HG02798 (cell line): ENCODE measurements at regions not wholly inside any gene's neighbourhood (a gene's known extent, or its start where the extent isn't known, plus 50 kb on each side); places are given as distances from the start of the nearest gene placed in this dataset.

Experiments used
- ATAC-seq: cut with Tn5 transposase; IDR thresholded peaks from one replicate; pipeline ENCODE4 v1.9.1; 2021; ENCODE audit warnings: mild to moderate bottlenecking; ENCODE audit not compliant: unreplicated experiment, poor library complexity

DNA sequence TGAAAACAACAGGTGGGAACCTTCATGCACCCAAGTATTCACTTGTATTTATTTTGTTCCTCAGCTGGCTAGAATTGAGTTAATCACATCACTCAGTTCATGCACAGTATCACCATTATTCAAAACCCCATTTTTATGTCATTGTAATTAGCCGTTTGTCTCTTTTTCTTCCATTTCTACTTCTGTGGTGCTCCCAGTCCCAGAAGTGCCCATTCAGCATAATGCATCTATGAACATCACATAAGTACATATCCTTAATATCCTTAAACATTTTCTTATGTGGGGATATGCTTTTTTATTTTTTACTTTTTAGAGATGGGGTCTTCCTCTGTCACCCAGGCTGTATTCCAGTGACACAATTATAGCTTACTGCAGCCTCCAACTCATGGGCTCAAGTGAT, 510.9 kb upstream of the MGMT start:
- no peak for ATAC-seq

DNA sequence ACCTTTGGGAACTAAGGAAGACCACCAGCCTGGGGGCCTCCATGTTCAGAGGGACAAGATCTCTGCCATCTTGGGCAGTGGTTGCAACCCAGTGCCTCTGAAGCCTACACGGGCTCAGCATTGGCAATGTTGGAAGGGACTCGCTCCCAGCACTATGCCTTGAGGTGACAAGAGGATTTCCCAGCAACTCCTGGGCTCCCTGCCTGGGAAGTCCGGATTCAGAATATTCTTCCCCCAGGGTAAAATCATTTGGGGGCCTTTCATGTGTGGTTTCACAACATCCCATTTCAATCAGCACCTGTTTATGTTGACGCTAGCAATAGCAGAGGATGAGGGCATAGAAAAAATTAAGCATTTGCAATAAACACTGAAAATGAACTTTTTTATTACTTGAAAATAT, 509.8 kb upstream of the MGMT start:
- no peak for ATAC-seq

DNA sequence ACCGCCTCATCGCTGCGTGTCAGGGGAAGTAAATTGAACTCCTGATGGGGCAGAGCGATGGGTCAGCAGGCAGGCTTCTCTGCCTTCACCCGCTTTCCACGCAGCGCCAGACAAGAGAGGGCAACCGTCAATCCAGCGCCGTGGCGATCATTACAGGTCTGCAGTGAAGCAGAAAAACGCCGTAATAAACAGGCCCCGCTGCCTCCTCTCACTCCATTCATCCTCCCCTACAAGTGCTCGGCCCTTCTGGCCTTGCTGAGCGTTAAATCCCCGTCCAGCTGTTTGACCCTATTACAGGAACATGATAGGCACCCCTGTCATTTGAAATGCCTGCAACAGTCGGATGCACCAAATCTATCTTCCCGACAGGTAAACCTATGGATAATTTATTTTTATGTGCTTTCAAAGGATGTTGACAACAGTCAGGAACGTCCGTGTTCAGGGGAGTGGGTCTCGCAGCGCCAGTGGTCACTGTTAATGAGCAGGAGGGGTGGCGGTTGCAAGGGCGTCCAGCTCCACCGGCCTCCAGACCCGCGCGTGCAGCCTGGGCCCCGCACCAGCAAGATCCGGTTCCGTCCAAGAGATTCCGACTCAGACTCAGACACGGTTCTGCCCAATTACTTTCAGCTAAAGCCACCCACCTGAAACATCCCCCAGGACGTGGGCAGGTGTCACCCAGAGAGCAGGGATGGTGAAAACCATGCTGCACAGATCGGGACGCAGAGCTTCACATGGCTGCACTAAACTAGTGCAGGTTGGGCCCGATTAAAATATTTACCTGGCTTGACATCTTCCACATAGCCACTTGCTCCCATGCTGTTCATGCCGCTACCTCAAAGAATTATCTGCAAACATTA, 508.0 kb upstream of the MGMT start:
- ATAC-seq: no peak

DNA sequence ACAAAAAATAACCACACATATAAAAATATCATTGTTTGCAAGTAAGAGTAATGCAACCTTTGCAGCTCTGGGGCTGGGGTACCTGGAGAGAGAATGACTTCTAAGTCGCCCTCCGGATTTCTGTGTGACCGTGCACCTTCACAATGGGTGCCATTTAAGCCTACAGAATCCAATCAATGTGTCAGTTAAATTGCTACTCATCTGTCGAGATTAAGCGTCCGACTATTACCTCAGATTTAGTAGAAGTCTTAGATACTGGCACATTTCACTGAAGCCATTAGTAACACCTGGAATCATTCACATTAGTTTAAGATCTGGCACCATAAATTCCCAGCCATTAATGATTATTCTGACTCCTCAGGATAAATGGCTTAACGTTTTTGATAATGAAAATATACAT, 507.3 kb upstream of the MGMT start:
- ATAC-seq: no peak

DNA sequence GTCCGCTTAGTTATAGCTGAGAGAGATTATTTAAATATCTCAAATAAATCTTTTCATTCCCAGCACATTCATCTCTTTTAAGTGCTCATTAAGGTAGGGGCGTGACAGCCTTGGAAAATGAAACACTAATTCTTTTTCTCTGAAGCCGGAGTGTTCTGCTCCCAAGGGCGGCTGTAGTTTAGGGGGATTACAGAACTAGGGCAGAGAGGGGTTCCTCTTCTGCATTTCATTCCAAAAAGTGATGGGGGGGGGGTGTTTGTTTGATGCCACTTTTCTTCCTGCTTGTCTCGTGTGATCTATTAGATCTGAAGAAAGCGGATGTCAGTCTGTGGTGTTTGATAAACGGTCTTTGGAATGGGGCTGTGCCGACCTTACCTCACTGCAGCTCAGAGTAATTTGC, 506.5 kb upstream of the MGMT start:
- no peak for ATAC-seq

DNA sequence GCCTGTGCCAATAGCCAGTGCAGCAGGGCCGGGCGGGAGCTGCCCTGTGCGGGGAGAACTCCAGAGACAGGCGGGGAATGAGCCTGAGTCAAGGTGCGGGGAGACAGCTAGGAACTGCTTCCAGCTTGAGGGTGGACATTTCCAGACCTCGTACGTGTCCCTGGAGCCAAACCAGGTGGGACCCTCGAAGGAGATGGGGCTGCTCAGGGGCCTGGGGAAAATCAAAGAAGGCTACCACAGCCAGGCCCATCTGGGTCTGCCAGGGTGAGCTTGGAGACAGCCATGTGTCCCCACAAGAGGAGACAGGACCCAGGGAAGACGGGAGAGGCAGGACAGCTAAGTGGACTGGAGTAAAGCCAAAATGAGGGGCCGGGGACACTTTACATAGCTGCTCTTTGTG, 504.9 kb upstream of the MGMT start:
- no peak for ATAC-seq

DNA sequence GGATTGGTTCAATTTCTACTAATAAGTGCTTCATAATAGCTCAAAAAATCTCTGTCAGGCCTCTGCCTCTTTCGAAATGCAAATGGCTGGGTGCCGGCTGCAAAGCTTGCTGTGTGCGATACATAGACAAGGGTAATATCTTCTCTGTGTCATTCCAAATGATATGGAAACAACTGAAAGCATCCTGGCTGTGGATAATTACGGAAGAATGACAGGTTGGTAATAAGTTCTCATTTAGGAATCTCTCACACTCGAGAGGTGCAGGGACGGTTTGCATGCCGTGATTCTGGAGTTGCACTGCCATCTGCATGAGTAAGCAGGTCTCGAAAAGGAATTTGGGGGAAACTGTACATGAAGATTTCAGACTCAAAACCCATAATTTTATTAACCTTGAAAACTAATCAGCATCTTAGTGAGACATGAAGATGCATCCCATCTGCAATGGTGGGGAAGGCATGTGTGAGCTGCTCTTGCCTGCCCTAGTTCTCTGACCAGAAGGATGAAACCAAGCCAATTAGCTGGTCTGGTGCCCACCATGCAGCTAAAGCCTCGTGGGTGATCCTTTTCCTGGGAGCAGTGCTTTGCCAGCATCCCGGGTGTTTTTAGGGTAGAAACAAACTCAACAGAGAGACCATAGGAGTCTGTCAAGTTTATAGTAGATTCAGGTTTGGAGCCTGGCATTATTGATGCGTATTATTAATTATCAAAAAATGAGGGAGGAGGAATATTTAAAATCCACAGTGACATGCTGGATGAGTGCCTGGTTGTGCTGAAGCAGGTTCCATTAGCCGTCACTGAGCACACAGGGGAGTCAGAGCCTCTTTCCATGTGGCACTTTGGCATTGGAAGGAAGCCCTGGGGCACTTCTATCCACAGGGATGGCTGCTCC, 503.6 kb upstream of the MGMT start:
- no peak for ATAC-seq

DNA sequence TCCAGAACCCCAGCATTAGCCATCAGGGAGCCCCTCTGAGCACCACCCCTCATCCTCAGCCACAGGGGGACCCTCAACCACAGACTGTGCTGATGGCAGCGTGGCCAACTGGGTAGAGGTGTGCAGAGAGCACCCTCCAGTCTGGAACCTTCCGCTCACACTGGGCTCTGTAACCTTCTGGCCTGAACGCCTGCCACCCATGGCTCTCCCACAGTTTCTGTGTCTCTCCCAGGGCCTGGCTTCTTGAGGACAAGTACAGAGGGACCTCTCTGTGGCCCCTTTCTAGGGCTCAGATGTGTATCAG, 503.0 kb upstream of the MGMT start:
- ATAC-seq: no peak

DNA sequence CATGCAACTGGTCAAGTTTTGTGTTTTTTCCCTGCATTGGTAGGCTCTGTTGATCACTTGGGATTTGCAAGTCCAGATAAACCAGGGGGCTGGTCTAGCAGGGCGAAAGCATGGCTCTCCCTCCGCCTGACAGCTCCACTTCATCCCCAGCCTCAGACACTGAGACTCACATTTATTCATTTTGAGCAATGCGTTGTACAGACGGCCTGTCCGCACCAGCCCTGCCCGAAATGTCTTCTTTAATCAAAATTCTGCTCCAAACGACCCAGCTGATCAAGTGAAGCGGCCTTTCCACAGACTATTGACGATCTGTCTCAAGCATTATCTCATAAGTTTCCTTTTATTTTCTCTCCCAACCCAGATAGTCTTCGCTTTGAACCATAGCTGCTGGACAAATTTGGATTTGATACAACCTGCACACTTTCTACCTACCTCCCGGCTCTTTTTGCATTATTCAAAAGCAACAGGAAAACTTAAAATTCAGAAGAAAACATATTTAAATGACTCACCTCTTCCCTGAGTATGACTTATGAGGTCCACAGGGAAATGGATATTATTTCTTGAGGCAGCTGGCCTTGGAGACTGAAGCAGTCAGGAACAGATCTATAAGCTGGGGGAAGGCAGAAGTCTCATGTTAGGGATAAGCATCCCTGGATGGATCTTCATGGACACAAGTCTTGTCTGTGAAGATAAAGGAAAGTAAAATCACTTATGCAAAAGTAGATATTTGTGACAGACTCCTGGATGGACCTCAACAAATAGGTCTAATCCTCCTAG, 498.9 kb upstream of the MGMT start:
- no peak for ATAC-seq

DNA sequence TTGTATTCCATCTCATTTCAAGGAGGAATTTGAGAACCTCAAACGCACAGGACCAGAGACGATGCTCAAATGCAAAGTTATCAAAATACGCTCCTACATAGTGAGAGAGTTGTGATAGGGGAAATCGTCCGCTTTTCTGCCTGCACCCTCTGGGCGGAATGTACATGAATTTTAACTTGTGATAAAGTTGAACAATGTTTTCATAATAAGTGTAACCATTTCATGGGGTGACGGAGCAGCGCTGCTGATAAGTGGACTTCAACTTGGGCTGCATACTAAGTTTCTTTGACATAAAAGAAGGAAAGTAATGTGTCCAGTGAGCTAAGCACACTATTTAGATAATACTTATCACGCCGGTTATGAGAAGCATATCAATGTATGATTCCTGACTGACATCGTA, 497.5 kb upstream of the MGMT start:
- ATAC-seq: no peak

DNA sequence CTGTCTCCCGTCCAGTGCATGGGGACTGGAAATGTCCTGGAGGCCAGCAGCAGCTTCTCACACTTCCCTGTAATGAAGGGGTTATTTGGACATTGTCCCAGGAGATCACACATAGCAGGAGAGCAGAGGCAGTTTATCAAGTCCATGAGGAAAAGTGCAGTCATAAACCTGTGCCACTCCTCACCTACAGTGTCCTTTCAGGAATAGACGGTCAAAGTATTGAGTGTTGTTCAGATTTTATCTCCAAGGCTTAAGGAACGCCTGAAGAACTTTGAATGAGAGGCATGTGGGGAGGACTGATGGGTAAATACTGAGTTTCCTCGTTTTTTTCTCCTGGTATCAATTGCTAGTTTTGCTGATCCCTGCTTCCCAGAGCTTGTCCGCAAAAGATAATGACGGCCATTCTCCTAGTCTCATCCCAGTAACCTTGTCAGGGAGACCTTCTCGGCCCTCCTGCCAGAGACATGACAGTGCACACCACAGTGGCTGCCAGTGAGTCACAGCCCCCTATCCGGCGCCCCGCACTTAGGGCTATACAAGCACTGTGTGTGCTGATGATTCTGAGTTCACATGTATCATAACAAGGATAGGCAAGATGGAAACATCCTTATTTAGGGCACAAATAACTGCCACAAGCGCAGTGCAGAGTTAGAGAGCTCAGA, 495.5 kb upstream of the MGMT start:
- no peak for ATAC-seq

DNA sequence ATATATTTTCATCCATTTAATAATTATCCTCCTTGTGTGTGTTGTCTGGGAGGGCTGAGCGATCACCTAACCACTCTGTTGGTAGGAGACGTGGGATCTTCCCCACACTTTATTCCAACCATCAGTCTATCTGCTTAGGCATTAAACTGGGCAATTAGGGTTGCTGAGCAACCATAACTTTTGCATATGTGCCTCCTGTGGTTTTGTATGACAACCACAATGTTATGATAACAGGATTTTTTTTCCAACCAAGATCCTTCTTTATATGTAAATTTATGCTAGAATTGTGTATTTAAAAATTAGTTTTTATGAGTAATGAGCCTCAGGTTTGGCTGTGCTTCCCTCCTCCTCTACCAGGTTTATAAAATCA, 495.0 kb upstream of the MGMT start:
- ATAC-seq: no peak

DNA sequence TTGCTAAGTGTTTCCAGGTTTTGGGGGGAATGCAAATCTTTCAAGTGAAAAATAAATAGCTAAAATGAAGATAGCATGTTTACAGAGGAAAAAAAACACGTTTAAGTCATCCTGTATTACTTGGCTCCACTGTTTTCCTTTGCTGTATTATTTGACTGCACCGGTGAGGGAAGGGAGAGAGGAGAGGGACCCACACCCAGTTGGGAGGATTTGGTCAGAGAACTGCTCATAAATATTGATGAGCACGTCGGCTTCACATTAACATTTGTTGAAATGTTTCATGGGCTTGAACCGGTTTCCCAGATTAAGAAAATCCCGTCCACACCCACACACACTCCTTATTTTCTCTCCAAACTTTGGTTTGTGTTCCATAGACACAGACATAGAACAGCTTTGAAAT, 493.8 kb upstream of the MGMT start:
- no peak for ATAC-seq

DNA sequence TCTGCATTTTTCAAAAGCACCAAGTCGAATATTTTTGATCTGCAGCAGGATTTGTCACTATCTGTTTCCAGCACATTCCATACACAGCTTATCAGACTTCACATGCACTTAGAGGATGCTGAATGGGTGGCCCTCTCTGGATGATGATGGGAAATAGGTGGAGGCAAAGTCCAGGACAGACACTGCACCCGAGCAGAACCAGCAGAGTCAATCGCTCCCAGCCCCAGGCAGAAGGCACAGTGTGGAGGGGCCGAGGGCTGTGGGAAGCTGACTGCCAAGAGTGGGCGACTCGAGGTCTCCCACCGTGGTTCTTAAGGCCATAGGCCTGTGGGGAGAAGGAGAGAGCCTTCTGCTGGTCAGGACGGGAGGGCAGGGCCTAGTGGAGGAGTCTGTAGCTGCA, 490.2 kb upstream of the MGMT start:
- no peak for ATAC-seq

DNA sequence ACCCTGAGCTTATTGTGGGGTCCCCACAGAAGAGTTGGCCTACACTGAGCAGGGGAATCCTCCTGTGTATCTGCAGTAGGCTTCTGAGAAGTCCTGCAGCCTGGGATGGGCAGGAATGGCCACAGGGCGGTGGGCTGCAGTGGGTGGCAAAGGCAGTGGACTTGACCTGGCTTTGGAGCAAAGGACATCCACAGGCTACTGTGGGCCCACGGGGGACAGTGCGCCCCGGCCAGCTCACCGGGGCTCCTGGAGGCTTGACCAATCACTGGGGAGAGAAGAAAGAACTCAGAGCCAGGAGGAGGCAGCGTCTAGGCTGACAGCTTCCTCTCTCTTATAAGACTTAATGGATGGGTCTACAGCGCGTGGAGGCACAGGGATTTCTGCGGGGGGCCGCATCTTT, 488.8 kb upstream of the MGMT start:
- ATAC-seq: no peak

DNA sequence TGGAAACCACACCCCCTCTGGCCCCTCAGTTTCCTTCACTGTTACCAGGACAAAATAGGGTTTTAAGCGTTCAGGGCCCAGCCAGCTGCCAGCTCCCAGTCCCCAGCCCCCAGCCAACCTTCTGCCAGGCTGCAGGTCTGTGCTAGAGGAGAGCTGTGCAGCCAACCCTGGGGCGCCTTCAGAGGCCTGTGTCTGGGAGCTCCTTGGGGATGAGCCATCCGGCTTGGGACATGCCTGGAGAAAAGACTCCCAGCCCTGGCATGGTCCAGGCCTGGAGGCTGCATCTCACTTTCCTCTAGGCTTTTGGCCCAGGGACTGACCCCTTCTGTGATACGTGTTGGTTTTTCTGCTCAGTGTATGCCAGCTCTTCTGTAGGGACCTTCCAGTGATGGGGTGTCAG, 487.6 kb upstream of the MGMT start:
- ATAC-seq: no peak

DNA sequence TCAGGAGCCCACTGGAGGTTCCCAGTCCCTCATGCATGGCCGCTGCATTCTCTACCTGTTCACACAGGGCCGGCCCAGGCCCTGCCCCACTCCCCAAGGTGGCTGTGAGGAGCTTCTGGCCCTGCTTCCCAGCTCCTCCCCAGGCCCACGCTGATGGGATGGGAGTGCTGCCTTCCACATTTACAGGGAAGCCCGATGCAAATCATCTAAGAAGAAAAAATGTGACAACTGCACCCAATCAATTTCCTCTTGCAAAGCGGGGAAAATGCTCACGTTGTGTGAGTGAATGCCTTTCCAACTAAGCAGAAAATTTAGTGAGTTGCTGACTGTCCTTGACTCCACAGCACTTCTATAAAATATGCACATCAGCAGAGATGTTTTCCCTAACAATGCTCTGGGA, 485.8 kb upstream of the MGMT start:
- ATAC-seq: no peak

DNA sequence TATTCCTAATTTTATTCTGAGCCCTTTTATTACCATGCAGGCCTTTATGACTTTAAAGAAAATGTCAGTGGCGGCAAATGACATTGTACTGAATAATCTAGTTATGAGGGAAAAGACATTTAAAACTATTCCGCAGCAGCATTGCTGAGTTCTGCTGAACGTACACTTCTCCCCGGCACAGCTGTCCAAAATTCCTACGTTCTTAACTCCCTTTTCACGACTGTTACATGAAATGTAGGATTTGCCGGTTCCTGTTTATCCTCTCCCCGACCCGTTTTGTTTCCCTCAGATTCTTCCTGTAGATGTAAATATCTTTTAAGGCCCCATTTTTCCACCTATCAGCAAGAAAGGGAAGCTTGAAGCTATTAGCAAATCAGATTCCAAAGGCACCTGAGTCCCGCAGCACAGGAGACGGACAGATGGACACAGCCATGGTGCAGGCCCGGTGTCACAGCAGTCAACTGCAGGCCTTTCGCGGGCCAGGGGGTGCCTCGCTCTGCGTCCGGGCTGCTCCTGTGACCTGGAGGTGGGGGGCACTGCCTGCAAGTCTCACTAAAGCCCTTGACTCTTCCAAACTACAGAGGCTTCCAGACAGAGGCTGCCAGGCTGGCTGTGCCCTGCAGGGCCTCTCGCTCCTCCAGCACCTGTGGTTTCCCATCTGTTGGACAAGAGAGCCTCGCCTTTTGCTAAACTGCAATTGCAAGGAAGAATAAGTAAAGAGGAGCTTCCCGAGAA, 485.0 kb upstream of the MGMT start:
- no peak for ATAC-seq

DNA sequence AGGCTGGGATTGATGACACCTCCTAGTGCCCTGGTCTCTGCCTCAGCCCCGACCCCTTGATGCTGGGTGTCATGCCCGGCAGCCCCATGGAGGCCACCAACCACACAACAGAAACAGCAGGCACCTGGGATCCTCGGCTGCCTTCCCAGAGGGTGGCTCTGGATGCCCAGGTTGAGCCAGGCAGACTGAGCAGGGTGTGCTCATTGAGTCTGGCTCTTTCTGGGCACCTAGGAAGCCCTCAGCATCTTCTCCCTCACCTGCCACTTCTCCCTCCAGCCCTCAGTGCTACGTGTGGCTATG, 484.5 kb upstream of the MGMT start:
- no peak for ATAC-seq

DNA sequence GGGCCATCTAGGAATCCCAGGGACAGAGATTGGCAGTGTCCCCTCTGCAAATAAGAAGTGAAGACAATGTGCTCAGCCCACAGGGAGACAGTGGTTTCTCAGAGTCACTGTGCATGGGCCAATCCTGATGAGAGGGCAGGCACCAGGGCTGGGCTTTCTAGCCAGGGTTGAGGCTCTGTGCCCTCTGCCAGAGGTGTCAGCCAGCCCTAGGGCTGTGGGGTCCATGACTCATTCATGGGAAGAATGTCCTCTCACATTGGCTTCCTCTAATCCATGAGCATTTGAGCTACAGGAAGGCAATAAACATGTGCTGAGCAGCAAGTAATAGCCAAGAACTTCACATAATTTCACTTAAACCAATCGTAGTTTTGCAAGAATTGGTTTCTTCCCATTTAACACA, 482.0 kb upstream of the MGMT start:
- ATAC-seq: no peak
